GM12878 (cell line): ENCODE measurements at regions not wholly inside any gene's neighbourhood (a gene's known extent, or its start where the extent isn't known, plus 50 kb on each side); places are given as distances from the start of the nearest gene placed in this dataset.
"Not testable (repeated sequence)": the region's sequence is repeated elsewhere in the genome, so short reads cannot be mapped to it uniquely, and the experiment has no call there.

ENCODE experiments used
- ATF2 ChIP-seq: IDR thresholded peaks from 2 replicates; pipeline ENCODE4 v1.6.1; 2012; ENCODE audit warnings: low read length, inconsistent platforms
- MXI1 ChIP-seq: fragments of 150-350 bp; IDR thresholded peaks from 2 replicates; pipeline ENCODE4 v1.6.1; 2011; ENCODE audit warnings: low read depth, mild to moderate bottlenecking, inconsistent platforms, low read length, improper control_type of control experiment
- NR2C2 ChIP-seq: IDR thresholded peaks from 2 replicates; pipeline ENCODE4 v1.6.1; 2011; ENCODE audit warnings: borderline replicate concordance, low read depth; ENCODE audit not compliant: control insufficient read depth, insufficient read length
- PAX5 ChIP-seq: IDR thresholded peaks from 2 replicates; pipeline ENCODE4 v1.6.1; 2011; ENCODE audit warnings: low read depth, low read length, borderline replicate concordance
- RAD21 ChIP-seq: IDR thresholded peaks from 2 replicates; pipeline ENCODE4 v1.6.1; 2011; ENCODE audit warnings: mild to moderate bottlenecking, low read depth, low read length, moderate library complexity; ENCODE audit not compliant: insufficient read depth
- REST ChIP-seq: IDR thresholded peaks from 2 replicates; pipeline ENCODE4 v1.6.1; 2012; ENCODE audit warnings: mild to moderate bottlenecking, low read depth, low read length
- SMC3 ChIP-seq: IDR thresholded peaks from 2 replicates; pipeline ENCODE4 v1.6.1; 2011; ENCODE audit warnings: low read length, improper control_type of control experiment, borderline replicate concordance
- TAF1 ChIP-seq: IDR thresholded peaks from 2 replicates; pipeline ENCODE4 v1.6.1; 2011; ENCODE audit warnings: mild to moderate bottlenecking, low read depth, low read length, borderline replicate concordance
- ZZZ3 ChIP-seq: IDR thresholded peaks from 2 replicates; pipeline ENCODE4 v1.6.1; 2011; ENCODE audit warnings: low read depth; ENCODE audit not compliant: control insufficient read depth, insufficient read length
- TF ChIP-seq, protein P1 (sequence below): fragments of 450-650 bp; formaldehyde crosslinking; IDR thresholded peaks from 2 replicates; pipeline ENCODE4 v1.4.0; 2022; ENCODE audit warnings: mild to moderate bottlenecking, moderate library complexity
- TF ChIP-seq, protein P2 (sequence below), 3 experiments: IDR thresholded peaks in 2 of 3; conservative IDR thresholded peaks in 1 of 3; 2 replicates each; pipeline ENCODE4 v1.5.1; 2011; ENCODE audit warnings: low read depth in 3 of 3, low read length in 3 of 3, mild to moderate bottlenecking in 3 of 3, control low read depth in 2 of 3, moderate library complexity in 2 of 3, inconsistent platforms in 1 of 3, mixed read lengths in 1 of 3; ENCODE audit not compliant: control insufficient read depth in 2 of 3, insufficient read depth in 1 of 3; ENCODE audit errors: extremely low read depth in 1 of 3
- TF ChIP-seq, protein P3 (sequence below): fragments of 450-650 bp; formaldehyde crosslinking; IDR thresholded peaks from 2 replicates; pipeline ENCODE4 v1.5.0; 2022; ENCODE audit warnings: mild to moderate bottlenecking, missing genetic modification characterization

- TF ChIP-seq PAX5, RAD21, TAF1, ATF2, MXI1, REST, SMC3, NR2C2, ZZZ3: not testable (repeated sequence)
- TF ChIP-seq, protein P1, sequence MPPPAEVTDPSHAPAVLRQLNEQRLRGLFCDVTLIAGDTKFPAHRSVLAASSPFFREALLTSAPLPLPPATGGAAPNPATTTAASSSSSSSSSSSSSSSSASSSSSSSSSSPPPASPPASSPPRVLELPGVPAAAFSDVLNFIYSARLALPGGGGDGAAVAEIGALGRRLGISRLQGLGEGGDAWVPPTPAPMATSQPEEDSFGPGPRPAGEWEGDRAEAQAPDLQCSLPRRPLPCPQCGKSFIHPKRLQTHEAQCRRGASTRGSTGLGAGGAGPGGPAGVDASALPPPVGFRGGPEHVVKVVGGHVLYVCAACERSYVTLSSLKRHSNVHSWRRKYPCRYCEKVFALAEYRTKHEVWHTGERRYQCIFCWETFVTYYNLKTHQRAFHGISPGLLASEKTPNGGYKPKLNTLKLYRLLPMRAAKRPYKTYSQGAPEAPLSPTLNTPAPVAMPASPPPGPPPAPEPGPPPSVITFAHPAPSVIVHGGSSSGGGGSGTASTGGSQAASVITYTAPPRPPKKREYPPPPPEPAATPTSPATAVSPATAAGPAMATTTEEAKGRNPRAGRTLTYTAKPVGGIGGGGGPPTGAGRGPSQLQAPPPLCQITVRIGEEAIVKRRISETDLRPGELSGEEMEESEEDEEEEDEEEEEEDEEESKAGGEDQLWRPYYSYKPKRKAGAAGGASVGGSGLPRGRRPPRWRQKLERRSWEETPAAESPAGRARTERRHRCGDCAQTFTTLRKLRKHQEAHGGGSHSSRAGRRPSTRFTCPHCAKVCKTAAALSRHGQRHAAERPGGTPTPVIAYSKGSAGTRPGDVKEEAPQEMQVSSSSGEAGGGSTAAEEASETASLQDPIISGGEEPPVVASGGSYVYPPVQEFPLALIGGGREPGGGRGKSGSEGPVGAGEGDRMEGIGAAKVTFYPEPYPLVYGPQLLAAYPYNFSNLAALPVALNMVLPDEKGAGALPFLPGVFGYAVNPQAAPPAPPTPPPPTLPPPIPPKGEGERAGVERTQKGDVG (CRISPR knock-in tag), result not testable (repeated sequence)
- TF ChIP-seq, protein P2, sequence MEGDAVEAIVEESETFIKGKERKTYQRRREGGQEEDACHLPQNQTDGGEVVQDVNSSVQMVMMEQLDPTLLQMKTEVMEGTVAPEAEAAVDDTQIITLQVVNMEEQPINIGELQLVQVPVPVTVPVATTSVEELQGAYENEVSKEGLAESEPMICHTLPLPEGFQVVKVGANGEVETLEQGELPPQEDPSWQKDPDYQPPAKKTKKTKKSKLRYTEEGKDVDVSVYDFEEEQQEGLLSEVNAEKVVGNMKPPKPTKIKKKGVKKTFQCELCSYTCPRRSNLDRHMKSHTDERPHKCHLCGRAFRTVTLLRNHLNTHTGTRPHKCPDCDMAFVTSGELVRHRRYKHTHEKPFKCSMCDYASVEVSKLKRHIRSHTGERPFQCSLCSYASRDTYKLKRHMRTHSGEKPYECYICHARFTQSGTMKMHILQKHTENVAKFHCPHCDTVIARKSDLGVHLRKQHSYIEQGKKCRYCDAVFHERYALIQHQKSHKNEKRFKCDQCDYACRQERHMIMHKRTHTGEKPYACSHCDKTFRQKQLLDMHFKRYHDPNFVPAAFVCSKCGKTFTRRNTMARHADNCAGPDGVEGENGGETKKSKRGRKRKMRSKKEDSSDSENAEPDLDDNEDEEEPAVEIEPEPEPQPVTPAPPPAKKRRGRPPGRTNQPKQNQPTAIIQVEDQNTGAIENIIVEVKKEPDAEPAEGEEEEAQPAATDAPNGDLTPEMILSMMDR (IDR thresholded peaks at IDR 0.05 in 2 of 3, conservative IDR thresholded peaks at IDR 0.05 in 1 of 3; ENCODE audit: control insufficient read depth in 2 of 3, extremely low read depth in 1 of 3, insufficient read depth in 1 of 3, low read depth in 3 of 3, low read length in 3 of 3), result not testable (repeated sequence)
- TF ChIP-seq, protein P3, sequence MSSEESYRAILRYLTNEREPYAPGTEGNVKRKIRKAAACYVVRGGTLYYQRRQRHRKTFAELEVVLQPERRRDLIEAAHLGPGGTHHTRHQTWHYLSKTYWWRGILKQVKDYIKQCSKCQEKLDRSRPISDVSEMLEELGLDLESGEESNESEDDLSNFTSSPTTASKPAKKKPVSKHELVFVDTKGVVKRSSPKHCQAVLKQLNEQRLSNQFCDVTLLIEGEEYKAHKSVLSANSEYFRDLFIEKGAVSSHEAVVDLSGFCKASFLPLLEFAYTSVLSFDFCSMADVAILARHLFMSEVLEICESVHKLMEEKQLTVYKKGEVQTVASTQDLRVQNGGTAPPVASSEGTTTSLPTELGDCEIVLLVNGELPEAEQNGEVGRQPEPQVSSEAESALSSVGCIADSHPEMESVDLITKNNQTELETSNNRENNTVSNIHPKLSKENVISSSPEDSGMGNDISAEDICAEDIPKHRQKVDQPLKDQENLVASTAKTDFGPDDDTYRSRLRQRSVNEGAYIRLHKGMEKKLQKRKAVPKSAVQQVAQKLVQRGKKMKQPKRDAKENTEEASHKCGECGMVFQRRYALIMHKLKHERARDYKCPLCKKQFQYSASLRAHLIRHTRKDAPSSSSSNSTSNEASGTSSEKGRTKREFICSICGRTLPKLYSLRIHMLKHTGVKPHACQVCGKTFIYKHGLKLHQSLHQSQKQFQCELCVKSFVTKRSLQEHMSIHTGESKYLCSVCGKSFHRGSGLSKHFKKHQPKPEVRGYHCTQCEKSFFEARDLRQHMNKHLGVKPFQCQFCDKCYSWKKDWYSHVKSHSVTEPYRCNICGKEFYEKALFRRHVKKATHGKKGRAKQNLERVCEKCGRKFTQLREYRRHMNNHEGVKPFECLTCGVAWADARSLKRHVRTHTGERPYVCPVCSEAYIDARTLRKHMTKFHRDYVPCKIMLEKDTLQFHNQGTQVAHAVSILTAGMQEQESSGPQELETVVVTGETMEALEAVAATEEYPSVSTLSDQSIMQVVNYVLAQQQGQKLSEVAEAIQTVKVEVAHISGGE (CRISPR knock-in tag), result not testable (repeated sequence)
Measured at GRCh38 chr13:50256536-50257321, 241.5 kb downstream of the KCNRG start.
